Neuronal stem cell (in vitro differentiated cells): ENCODE measurements at regions not wholly inside any gene's neighbourhood (a gene's known extent, or its start where the extent isn't known, plus 50 kb on each side); places are given as distances from the start of the nearest gene placed in this dataset.

Experiments used
- DNase-seq: peaks from one replicate; pipeline ENCODE4 v3.0.0-alpha.2; 2013; ENCODE audit warnings: low spot score
- H2AFZ ChIP-seq: one replicate; pipeline ENCODE4 v1.6.1; 2013; ENCODE audit warnings: mild to moderate bottlenecking, low read length, inconsistent platforms
- H2AK5ac ChIP-seq: 2 replicates; pipeline ENCODE4 v1.6.1; 2013; ENCODE audit warnings: low read depth, mild to moderate bottlenecking, inconsistent platforms, low read length, moderate library complexity, mixed read lengths
- H2BK120ac ChIP-seq: 2 replicates; pipeline ENCODE4 v1.6.1; 2013; ENCODE audit warnings: low read depth, mild to moderate bottlenecking, inconsistent platforms, low read length, moderate library complexity, mixed read lengths
- H2BK12ac ChIP-seq: one replicate; pipeline ENCODE4 v1.6.1; 2013; ENCODE audit warnings: low read length, inconsistent platforms
- H2BK15ac ChIP-seq: 2 replicates; pipeline ENCODE4 v1.6.1; 2013; ENCODE audit warnings: mild to moderate bottlenecking, low read length, inconsistent platforms, mixed read lengths
- H2BK5ac ChIP-seq: one replicate; pipeline ENCODE4 v1.6.1; 2013; ENCODE audit warnings: inconsistent platforms, mild to moderate bottlenecking, low read length, moderate library complexity
- H3K14ac ChIP-seq: one replicate; pipeline ENCODE4 v1.6.1; 2013; ENCODE audit warnings: low read length, inconsistent platforms
- H3K18ac ChIP-seq: 2 replicates; pipeline ENCODE4 v1.6.1; 2013; ENCODE audit warnings: low read length, inconsistent platforms
- H3K23ac ChIP-seq: 2 replicates; pipeline ENCODE4 v1.6.1; 2013; ENCODE audit warnings: low read depth, mild to moderate bottlenecking, mixed read lengths, low read length, inconsistent platforms; ENCODE audit not compliant: poor library complexity
- H3K27ac ChIP-seq: replicated peaks from 3 replicates; pipeline ENCODE4 v1.5.1; 2013; ENCODE audit warnings: low read length, inconsistent platforms
- H3K27me3 ChIP-seq, 3 experiments: 2 replicates each; pipeline ENCODE4 v1.6.1; 2013; ENCODE audit warnings: low read length in 3 of 3, mild to moderate bottlenecking in 2 of 3, inconsistent platforms in 1 of 3, low read depth in 1 of 3, mixed read lengths in 1 of 3, moderate library complexity in 1 of 3; ENCODE audit not compliant: control insufficient read depth in 3 of 3, insufficient read depth in 3 of 3
- H3K36me3 ChIP-seq, 2 donors: replicated peaks in 1 of 2; 2 replicates each; pipeline ENCODE4 v1.6.1; 2013; ENCODE audit warnings: low read length in 2 of 2; ENCODE audit not compliant: control insufficient read depth in 2 of 2, insufficient read depth in 2 of 2
- H3K4ac ChIP-seq: 2 replicates; pipeline ENCODE4 v1.6.1; 2013; ENCODE audit warnings: inconsistent platforms, mild to moderate bottlenecking, low read length, moderate library complexity
- H3K4me1 ChIP-seq, 2 donors: 1 replicate in 1 of 2; 2 replicates in 1 of 2; pipeline ENCODE4 v1.6.1; 2013; ENCODE audit warnings: low read length in 2 of 2, low read depth in 1 of 2; ENCODE audit not compliant: control insufficient read depth in 2 of 2, insufficient read depth in 1 of 2
- H3K4me2 ChIP-seq: one replicate; pipeline ENCODE4 v1.6.1; 2013; ENCODE audit warnings: mild to moderate bottlenecking, low read length, inconsistent platforms; ENCODE audit not compliant: insufficient read depth, poor library complexity, severe bottlenecking
- H3K4me3 ChIP-seq, 2 donors: 2 replicates each; pipeline ENCODE4 v1.5.1; 2013; ENCODE audit warnings: low read length in 2 of 2, mild to moderate bottlenecking in 2 of 2, inconsistent platforms in 1 of 2, moderate library complexity in 1 of 2
- H3K79me1 ChIP-seq: one replicate; pipeline ENCODE4 v1.6.1; 2013; ENCODE audit warnings: low read depth, mild to moderate bottlenecking, inconsistent platforms, low read length, moderate library complexity
- H3K9ac ChIP-seq: one replicate; pipeline ENCODE4 v1.6.1; 2013; ENCODE audit warnings: mild to moderate bottlenecking, low read depth, low read length, inconsistent platforms; ENCODE audit not compliant: poor library complexity
- H3K9me3 ChIP-seq, 2 donors: replicated peaks in 1 of 2; 2 replicates each; pipeline versions ENCODE3 to v1.6.1; 2013; ENCODE audit warnings: low read length in 2 of 2, mild to moderate bottlenecking in 2 of 2, inconsistent platforms in 1 of 2, low read depth in 1 of 2, mixed read lengths in 1 of 2, moderate library complexity in 1 of 2; ENCODE audit not compliant: control insufficient read depth in 2 of 2, insufficient read depth in 1 of 2
- H4K8ac ChIP-seq: one replicate; pipeline ENCODE4 v1.6.1; 2013; ENCODE audit warnings: low read depth, mild to moderate bottlenecking, inconsistent platforms, low read length, moderate library complexity
- H4K91ac ChIP-seq: one replicate; pipeline ENCODE4 v1.6.1; 2013; ENCODE audit warnings: low read length, low read depth, mild to moderate bottlenecking, inconsistent platforms; ENCODE audit not compliant: poor library complexity
- WGBS, 2 donors: extraction: QIAGEN DNeasy Blood & Tissue Kit; methylation state at CpG; one replicate each; pipeline ENCODE4 v1.1.7; 2013; ENCODE audit warnings: missing lambda C conversion rate in 2 of 2, mixed read lengths in 1 of 2; ENCODE audit not compliant: insufficient read length in 2 of 2, insufficient replicate concordance in 1 of 2; ENCODE audit errors: extremely low coverage in 2 of 2; 5-methylcytosine and 5-hydroxymethylcytosine counted together

DNA sequence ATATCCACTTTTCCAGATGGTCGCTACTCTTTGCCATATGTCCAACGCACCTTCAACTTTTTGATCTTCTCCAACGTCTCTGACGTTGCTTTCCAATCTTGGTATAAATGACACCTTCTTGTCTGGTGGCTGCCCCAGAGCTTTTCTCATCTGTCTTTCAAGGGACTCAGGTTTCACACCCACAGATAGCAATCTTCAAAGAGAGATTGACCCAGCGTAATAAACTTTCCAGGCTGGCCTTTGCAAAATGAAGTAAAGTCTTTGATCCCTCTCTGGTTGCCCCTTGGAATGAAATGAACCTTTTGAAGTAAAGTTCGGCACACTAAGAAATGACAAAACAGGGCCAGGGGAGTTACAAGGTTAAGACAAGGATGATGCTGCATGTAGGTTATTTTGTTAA, 138.4 kb upstream of the BDNF start:
- H3K4me2 ChIP-seq = no peak overlapping the region
- no peaks in the 10 kb centered on the region for H3K4me1 ChIP-seq
- DNase-seq = no peak
- no peak overlapping the region for H2BK5ac ChIP-seq
- H3K23ac ChIP-seq = no peak overlapping the region
- no peak overlapping the region for H4K91ac ChIP-seq
- H3K27ac ChIP-seq = no peak overlapping the region
- no peak overlapping the region for H2AFZ ChIP-seq
- H3K14ac ChIP-seq = no peak overlapping the region
- no peak overlapping the region for H2BK120ac ChIP-seq
- H3K9me3 ChIP-seq = no peaks in the 10 kb centered on the region
- no peak overlapping the region for H3K9ac ChIP-seq
- no peak overlapping the region for H3K4ac ChIP-seq
- H4K8ac ChIP-seq = no peak overlapping the region
- H3K4me3 ChIP-seq = no peak overlapping the region
- H2BK15ac ChIP-seq = no peak overlapping the region
- H3K79me1 ChIP-seq = no peaks in the 10 kb centered on the region
- no peaks in the 10 kb centered on the region for H3K27me3 ChIP-seq
- no peak overlapping the region for H3K18ac ChIP-seq
- H2AK5ac ChIP-seq = no peak overlapping the region
- no peaks in the 10 kb centered on the region for H3K36me3 ChIP-seq
- WGBS, 2 donors = no CpG with 5 or more reads among the region's 6 CpGs
- H2BK12ac ChIP-seq = no peak overlapping the region

GRCh38 chr11:27837895-27838563, 137.8 kb upstream of the BDNF start:
- H2BK12ac ChIP-seq = no peak overlapping the region
- no peak for DNase-seq
- no peak overlapping the region for H2BK5ac ChIP-seq
- WGBS, 2 donors = no CpG with 5 or more reads among the region's 2 CpGs
- no peak overlapping the region for H4K91ac ChIP-seq
- no peak overlapping the region for H3K4me2 ChIP-seq
- no peak overlapping the region for H2AFZ ChIP-seq
- H3K36me3 ChIP-seq = no peaks in the 10 kb centered on the region
- H3K27ac ChIP-seq = no peak overlapping the region
- no peaks in the 10 kb centered on the region for H3K4me1 ChIP-seq
- no peaks in the 10 kb centered on the region for H3K27me3 ChIP-seq
- H2BK120ac ChIP-seq = no peak overlapping the region
- no peak overlapping the region for H4K8ac ChIP-seq
- no peaks in the 10 kb centered on the region for H3K79me1 ChIP-seq
- H3K4me3 ChIP-seq = no peak overlapping the region
- no peak overlapping the region for H3K18ac ChIP-seq
- H3K9me3 ChIP-seq = no peaks in the 10 kb centered on the region
- H2AK5ac ChIP-seq = no peak overlapping the region
- H3K23ac ChIP-seq = no peak overlapping the region
- H3K9ac ChIP-seq = no peak overlapping the region
- no peak overlapping the region for H3K4ac ChIP-seq
- H2BK15ac ChIP-seq = no peak overlapping the region
- H3K14ac ChIP-seq = no peak overlapping the region

GRCh38 chr11:27830206-27830605, 130.0 kb upstream of the BDNF start:
- Histone ChIP-seq H2AK5ac (no peak overlapping the region), H2BK15ac (no peak overlapping the region), H3K27ac (no peak overlapping the region), H4K8ac (no peak overlapping the region), H2BK5ac (no peak overlapping the region), H3K14ac (no peak overlapping the region), H3K36me3 (no peaks in the 10 kb centered on the region), H3K23ac (no peak overlapping the region), H3K4ac (no peak overlapping the region), H4K91ac (no peak overlapping the region), H3K79me1 (no peaks in the 10 kb centered on the region), H3K9ac (no peak overlapping the region), H3K27me3 (peaks cover 0 to 2% (median 0%) of the 10 kb centered on the region in 3 experiments), H3K18ac (no peak overlapping the region), H3K4me3 (no peak overlapping the region), H3K4me1 (no peaks in the 10 kb centered on the region), H2AFZ (no peak overlapping the region), H2BK120ac (no peak overlapping the region), H2BK12ac (no peak overlapping the region), H3K9me3 (peaks cover 0 to 2% of the 10 kb centered on the region in 2 donors), H3K4me2 (no peak overlapping the region)
- no CpG with 5 or more reads among the region's 3 CpGs for WGBS, 2 donors
- DNase-seq = no peak

DNA sequence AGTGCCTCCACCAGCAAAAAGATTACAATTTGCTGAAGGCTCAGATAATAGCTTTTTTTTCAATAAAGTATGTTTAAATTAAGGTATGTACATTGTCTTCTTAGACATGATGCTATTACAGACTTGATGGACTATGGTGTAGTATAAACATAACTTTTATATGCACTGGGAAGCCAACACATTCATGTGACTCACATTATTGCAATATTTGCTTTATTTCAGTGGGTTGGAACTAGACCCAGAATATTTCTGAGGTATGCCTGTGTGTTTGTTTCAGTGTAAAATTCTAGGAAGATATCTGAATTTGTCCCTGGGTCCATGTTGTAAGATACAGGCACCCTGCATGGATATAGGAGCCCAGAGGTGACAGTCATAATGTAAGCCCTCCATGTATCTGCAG, 120.0 kb upstream of the BDNF start:
- Histone ChIP-seq H2AK5ac (no peak overlapping the region), H3K4ac (no peak overlapping the region), H3K9ac (no peak overlapping the region), H3K4me2 (no peak overlapping the region), H2BK120ac (no peak overlapping the region), H3K9me3 (no peaks in the 10 kb centered on the region), H2BK15ac (no peak overlapping the region), H3K4me1 (peaks cover 0 to 3% of the 10 kb centered on the region in 2 donors), H3K27ac (no peak overlapping the region), H2BK12ac (no peak overlapping the region), H3K4me3 (no peak overlapping the region), H4K91ac (no peak overlapping the region), H3K36me3 (no peaks in the 10 kb centered on the region), H4K8ac (no peak overlapping the region), H3K27me3 (no peaks in the 10 kb centered on the region), H3K79me1 (no peaks in the 10 kb centered on the region), H3K18ac (no peak overlapping the region), H2BK5ac (no peak overlapping the region), H2AFZ (no peak overlapping the region), H3K23ac (no peak overlapping the region), H3K14ac (no peak overlapping the region)
- no peak for DNase-seq
